Skin of body (tissue), 2 donors: ENCODE measurements at regions not wholly inside any gene's neighbourhood (a gene's known extent, or its start where the extent isn't known, plus 50 kb on each side); places are given as distances from the start of the nearest gene placed in this dataset. TPM values are rescaled to one million over a fixed set of nuclear protein-coding genes. Genes with fewer than 3 reads are reported as not detected.

Source experiments
- DNase-seq: peaks from one replicate; lab custom pipeline; 2025; lab: John Stamatoyannopoulos, UW
- small RNA-seq: library from RNA; depleted of rRNA; stranded (forward); fragments of <200 nt; gene quantifications from one replicate; pipeline ENCODE3, GENCODE V24; 2014; ENCODE audit warnings: low replicate concordance

GRCh38 chr9:104025104-104025503 lies 69.0 kb upstream of the SMC2 start:
- no peak for DNase-seq

GRCh38 chr9:104025945-104026344 lies 68.2 kb upstream of the SMC2 start:
- DNase-seq = no peak

- no peak for DNase-seq
Measured at GRCh38 chr9:104027295-104027694, 66.8 kb upstream of the SMC2 start.

- no peak for DNase-seq
Measured at GRCh38 chr9:104028827-104029226, 65.3 kb upstream of the SMC2 start.

Small RNA genes lying in the stretch of these regions (small RNA-seq; reads per million reads assigned to genes)
- gene RNA5SP291 = not detected
